ENCODE measurements at regions not wholly inside any gene's neighbourhood (a gene's known extent, or its start where the extent isn't known, plus 50 kb on each side); places are given as distances from the start of the nearest gene placed in this dataset.

- TF ChIP-seq POLR2A (IDR thresholded peaks at IDR 0.05) (no peak), CTCF (IDR thresholded peaks at IDR 0.05) (no peak)
Measured at GRCh38 chr1:244988521-244988920, 124.2 kb upstream of the HNRNPU start.

Measured in stomach (tissue), 4 donors.